ENCODE measurements at regions not wholly inside any gene's neighbourhood (a gene's known extent, or its start where the extent isn't known, plus 50 kb on each side); places are given as distances from the start of the nearest gene placed in this dataset.

DNA sequence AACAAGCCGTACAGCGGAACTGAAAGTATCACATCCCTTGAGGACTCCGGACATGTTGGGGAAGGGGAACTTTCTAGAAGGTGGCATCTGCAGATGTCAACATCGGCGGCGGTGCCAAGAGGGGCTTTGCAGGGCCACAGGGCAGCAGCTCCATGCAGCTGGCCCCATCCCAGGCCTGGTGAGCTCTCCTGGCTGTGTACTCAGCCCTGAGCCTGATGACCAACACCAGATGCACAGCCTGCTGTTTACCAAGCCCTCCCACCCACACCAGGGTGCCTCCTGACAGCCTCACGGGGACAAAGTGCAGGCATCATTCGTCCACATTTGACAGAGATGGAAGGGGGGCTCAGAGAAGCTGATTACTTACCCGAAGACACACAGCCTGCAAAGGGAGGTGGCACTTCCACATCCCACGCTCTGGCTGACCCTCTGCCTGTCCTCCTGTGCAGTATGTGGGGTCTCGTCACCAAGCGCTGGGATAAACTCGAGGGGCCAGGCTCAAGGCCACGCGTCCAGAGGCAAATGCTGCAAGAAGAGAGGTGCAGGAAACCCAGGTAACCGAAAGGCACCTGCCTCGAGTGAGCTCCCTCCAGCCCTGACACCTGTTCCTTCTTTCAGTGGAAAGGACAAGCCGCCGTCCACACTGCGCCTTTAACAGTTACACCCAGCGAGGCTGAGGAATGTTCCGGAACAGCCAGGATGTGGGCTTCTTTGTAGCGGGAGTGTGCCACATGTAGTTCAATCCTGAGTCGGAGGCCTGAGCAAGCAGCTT is 69.0 kb upstream of the ASAP2 start:
- DNase-seq (ENCODE audit: low read depth): no peak

- DNase-seq (ENCODE audit: low read depth): peak; percentile 38
Observed at GRCh38 chr2:9135822-9136558, 70.6 kb upstream of the ASAP2 start.

DNA sequence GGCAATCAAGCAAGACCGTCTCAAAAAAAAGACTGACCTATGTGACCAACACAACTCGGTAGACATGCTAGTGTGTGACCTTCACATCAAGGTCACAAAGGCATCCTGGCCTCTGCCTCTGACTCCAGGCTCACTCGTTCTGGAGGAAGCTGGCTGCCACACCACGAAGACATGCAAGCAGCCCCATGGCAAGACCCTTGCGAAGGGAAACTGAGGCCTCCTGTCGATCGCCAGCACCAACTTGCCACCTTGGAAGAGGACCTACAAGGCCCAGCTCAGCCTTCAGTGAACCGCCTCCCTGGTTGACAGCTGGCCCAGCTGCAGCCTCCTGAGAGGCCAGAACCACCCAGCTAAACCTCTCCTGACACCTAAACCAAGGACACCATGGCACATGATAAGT is 79.3 kb upstream of the ASAP2 start:
- no peak for DNase-seq (ENCODE audit: low read depth)

- no peak for DNase-seq (ENCODE audit: low read depth)
Observed at GRCh38 chr2:9126540-9126939, 80.1 kb upstream of the ASAP2 start.

- no peak for DNase-seq (ENCODE audit: low read depth)
Observed at GRCh38 chr2:9124231-9124741, 82.3 kb upstream of the ASAP2 start.

DNA sequence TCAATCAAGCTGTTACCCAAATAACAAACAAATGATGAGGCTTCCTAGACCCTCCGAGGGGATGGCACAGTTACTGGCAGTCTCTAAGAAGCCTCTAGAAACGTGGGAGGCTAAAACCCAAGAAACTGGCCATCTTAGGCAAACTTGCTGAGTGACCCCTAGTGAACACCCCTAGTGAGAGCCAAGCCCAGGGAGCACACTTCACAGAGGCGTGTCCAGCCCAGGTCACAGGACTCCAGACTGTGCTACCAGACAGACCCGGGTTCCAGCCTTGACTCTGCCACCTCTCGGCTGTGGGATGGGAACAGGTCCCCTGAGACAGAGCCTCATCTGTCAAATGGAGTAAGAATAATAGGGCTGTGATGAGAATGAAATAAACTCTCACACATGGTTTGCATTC is 83.5 kb upstream of the ASAP2 start:
- no peak for DNase-seq (ENCODE audit: low read depth)

- no peak for DNase-seq (ENCODE audit: low read depth)
Observed at GRCh38 chr2:9122367-9122766, 84.2 kb upstream of the ASAP2 start.

GRCh38 chr2:9118383-9118960 is 88.1 kb upstream of the ASAP2 start:
- no peak for DNase-seq (ENCODE audit: low read depth)

GRCh38 chr2:9115229-9115628 is 91.4 kb upstream of the ASAP2 start:
- no peak for DNase-seq (ENCODE audit: low read depth)

GRCh38 chr2:9114458-9114857 is 92.2 kb upstream of the ASAP2 start:
- DNase-seq (ENCODE audit: low read depth): peak; percentile 47

GRCh38 chr2:9113916-9114315 is 92.7 kb upstream of the ASAP2 start:
- DNase-seq (ENCODE audit: low read depth): no peak

DNA sequence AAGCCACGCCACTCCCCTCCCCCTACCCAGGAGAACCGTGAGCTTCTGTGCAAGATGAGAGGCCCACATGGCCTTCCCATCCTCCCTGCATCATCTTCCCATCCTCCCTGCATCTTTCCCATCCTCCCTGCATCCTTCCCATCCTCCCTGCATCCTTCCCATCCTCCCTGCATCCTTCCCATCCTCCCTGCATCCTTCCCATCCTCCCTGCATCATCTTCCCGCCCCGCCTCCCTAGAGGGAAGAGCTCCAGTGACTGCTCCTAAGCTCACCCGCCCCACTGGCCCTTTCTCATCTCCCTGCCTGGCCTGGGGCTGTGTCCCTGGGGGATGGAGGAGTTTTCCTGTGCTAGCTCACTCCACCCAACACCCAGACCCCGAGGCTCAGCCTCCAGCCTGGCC is 93.3 kb upstream of the ASAP2 start:
- peak; percentile 31 for DNase-seq (ENCODE audit: low read depth)

- DNase-seq (ENCODE audit: low read depth): peak; percentile 97
Observed at GRCh38 chr2:9112079-9112721, 94.4 kb upstream of the ASAP2 start.

- DNase-seq (ENCODE audit: low read depth): peak; percentile 71
Observed at GRCh38 chr2:9110893-9111569, 95.6 kb upstream of the ASAP2 start.

DNA sequence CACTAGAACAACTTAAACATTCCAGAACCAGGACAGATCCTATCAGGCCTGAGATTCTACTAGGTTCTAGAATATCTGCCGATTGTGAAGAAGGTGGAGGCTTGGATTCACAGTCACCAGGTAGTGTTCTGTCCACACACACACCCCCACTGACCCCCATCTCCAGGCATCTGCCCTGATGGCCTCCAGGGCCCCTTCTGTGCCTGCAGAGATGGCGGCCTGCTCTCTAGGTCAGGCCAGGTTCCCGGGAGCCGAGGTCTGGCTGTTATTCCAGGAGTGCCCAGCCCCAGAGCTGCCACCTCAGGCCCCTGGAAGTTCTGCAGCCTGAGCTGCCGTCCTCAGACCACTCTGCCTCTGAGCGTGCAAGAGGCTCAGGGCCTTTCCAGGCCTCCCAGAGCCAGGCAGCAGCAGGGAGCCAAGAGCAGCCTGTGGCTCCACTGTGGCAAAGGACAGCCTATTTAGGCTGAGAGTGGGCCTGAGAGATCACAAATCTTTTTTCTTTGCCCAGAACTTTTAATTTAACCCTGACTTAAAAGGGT is 96.2 kb upstream of the ASAP2 start:
- DNase-seq (ENCODE audit: low read depth): no peak

DNA sequence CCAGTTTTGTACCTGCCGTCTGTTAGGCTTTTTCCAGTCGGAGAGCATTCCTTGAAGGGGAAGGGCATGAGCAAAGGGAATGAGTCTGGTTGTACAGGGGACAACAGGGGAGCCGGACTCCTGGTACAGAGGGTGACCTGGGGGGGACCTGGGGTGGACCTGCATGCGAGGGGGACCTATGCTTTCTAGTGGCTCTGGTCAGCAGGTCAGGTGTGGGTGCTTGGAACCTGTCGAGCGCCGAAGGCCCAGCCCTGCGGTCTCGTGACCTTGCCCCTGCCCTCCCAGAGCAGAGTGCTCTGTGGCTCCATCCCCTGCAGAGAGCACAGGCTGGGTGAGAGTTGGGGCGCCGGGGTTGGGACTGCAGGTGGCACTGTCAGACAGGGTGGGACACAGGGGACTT is 96.7 kb upstream of the ASAP2 start:
- DNase-seq (ENCODE audit: low read depth): no peak

DNA sequence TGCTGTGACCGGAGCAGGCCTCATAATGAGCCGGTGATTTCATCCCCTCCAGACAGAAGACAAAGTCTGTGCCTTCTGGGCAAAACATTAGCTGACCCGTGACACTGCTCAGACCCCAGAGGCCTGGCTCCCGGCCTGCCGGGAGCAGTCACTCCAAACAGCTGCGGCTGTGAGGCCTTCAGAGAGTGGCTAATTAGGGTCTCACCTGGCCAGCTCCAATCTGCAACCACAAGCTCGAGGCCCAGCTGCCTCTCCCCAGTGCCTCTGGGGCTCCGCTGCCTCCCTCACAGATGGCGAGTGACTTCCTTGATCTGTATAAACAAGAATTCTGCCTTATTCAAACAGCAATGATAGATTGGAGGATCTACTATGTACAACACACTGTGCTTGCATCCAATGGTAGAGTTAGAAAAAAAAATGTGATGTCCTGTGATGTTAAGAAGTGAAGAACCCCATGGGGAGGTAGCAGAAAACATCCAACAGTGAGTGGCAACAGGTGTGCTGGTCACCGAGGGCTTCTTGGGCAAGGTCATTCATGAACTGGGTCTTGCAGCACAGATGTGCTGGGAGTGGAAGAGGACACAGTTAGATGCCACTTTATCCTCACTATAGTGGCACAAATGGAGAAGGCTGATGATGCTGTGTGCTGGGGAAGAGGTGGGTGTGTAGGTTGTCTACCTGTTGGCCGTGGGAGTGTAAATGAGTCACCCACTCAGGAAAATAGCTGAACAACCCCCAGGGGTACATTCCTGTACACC is 98.2 kb upstream of the ASAP2 start:
- no peak for DNase-seq (ENCODE audit: low read depth)

DNA sequence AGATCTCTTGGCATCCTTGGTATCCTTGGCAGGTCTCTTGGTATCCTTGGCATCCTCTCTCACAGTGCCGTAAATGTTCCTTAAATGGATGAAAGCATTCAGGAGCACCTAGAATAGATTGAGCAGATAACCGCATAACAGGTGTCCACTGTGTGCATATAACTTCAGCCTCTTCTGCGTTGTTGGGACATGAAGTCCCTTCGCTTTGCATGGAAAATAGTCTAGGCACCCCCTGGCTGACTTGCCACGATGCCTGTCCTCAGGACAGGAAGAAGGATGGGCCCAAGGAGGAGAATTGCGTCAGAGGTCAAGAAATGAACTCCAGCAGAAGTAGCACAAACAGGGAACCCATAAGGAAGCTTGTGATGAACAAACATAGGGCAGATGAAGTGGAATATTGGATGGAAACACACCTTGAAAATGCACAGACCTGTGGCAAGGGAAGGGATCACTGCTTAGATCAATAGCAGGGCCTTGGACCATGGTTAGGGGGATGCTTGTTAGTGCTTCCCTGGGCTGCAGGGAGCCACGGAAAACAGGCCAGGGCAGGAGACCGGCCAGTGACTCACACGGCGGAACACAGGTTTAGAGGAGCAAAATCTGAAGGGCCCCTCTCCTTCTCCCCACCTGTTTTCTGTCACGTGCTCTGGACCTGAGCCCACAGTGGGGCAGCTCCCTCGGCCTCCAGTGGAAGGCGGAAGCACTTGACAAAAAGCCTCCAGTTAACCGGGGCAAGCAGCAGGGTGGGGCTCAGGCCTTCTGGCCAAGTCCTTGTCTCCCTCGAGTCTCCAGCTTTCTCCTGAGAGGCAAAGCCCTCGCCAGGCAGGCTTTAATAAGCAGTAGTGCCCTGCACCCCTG is 99.2 kb upstream of the ASAP2 start:
- DNase-seq (ENCODE audit: low read depth): no peak

GRCh38 chr2:9106338-9107167 is 100.1 kb upstream of the ASAP2 start:
- no peak for DNase-seq (ENCODE audit: low read depth)

Measured in ELR (cell line).